Liver (tissue), 8 donors: ENCODE measurements at regions not wholly inside any gene's neighbourhood (a gene's known extent, or its start where the extent isn't known, plus 50 kb on each side); places are given as distances from the start of the nearest gene placed in this dataset.

ENCODE experiments used
- DNase-seq: peaks from one replicate; pipeline ENCODE4 v3.0.0-alpha.2; 2017; ENCODE audit warnings: low spot score
- H3K27ac ChIP-seq, 2 donors: one replicate each; pipeline ENCODE4 v1.7.0; 2013; ENCODE audit warnings: inconsistent platforms in 2 of 2, low read length in 2 of 2, control low read depth in 1 of 2, low read depth in 1 of 2, mild to moderate bottlenecking in 1 of 2
- H3K27me3 ChIP-seq, 4 donors: one replicate each; pipeline versions ENCODE4 v1.6.1 to v1.7.0; 2013; ENCODE audit warnings: low read length in 3 of 4, inconsistent platforms in 1 of 4, mild to moderate bottlenecking in 1 of 4, moderate library complexity in 1 of 4; ENCODE audit not compliant: control insufficient read depth in 4 of 4, insufficient read depth in 4 of 4
- H3K36me3 ChIP-seq, 4 donors: one replicate each; pipeline versions ENCODE4 v1.6.1 to v1.7.0; 2013; ENCODE audit warnings: low read length in 3 of 4, mild to moderate bottlenecking in 3 of 4, low read depth in 1 of 4, moderate library complexity in 1 of 4; ENCODE audit not compliant: control insufficient read depth in 4 of 4, insufficient read depth in 3 of 4
- H3K4me1 ChIP-seq, 4 donors: one replicate each; pipeline versions ENCODE4 v1.6.1 to v1.7.0; 2013; ENCODE audit warnings: low read length in 3 of 4, mild to moderate bottlenecking in 3 of 4, moderate library complexity in 1 of 4; ENCODE audit not compliant: control insufficient read depth in 4 of 4, insufficient read depth in 4 of 4
- H3K4me3 ChIP-seq, 3 donors: one replicate each; pipeline versions ENCODE4 v1.6.1 to v1.7.0; 2013; ENCODE audit warnings: low read length in 3 of 3, control low read depth in 1 of 3, low read depth in 1 of 3, mild to moderate bottlenecking in 1 of 3
- H3K9ac ChIP-seq, 2 donors: one replicate each; pipeline ENCODE4 v1.7.0; 2013; ENCODE audit warnings: low read length in 2 of 2, mild to moderate bottlenecking in 2 of 2, moderate library complexity in 2 of 2, control low read depth in 1 of 2, low read depth in 1 of 2
- H3K9me3 ChIP-seq, 4 donors: one replicate each; pipeline versions ENCODE4 v1.6.1 to v1.7.0; 2013; ENCODE audit warnings: low read length in 3 of 4; ENCODE audit not compliant: control insufficient read depth in 4 of 4
- EGR1 ChIP-seq, 2 donors: IDR thresholded peaks; 2 replicates each; pipeline ENCODE4 v1.6.1; 2016 to 2018; ENCODE audit warnings: antibody characterized with exemption in 2 of 2, low read depth in 2 of 2
- FOXA1 ChIP-seq: IDR thresholded peaks from 2 replicates; pipeline ENCODE4 v1.6.1; 2016; ENCODE audit warnings: antibody characterized with exemption
- FOXA2 ChIP-seq: IDR thresholded peaks from 2 replicates; pipeline ENCODE4 v1.6.1; 2016; ENCODE audit warnings: antibody characterized with exemption
- GABPA ChIP-seq, 2 donors: IDR thresholded peaks in 1 of 2; conservative IDR thresholded peaks in 1 of 2; 2 replicates each; pipeline ENCODE4 v1.6.1; 2016; ENCODE audit warnings: antibody characterized with exemption in 2 of 2, mild to moderate bottlenecking in 1 of 2, moderate library complexity in 1 of 2
- HNF4A ChIP-seq, 2 donors: conservative IDR thresholded peaks; 2 replicates each; pipeline ENCODE4 v1.6.1; 2016; ENCODE audit warnings: antibody characterized with exemption in 2 of 2, mild to moderate bottlenecking in 2 of 2
- HNF4G ChIP-seq: IDR thresholded peaks from 2 replicates; pipeline ENCODE4 v1.6.1; 2016; ENCODE audit warnings: antibody characterized with exemption
- JUND ChIP-seq, 2 donors: IDR thresholded peaks; 2 replicates each; pipeline ENCODE4 v1.6.1; 2016; ENCODE audit warnings: antibody characterized with exemption in 2 of 2
- NR2F2 ChIP-seq: IDR thresholded peaks from 2 replicates; pipeline ENCODE4 v1.6.1; 2016; ENCODE audit warnings: antibody characterized with exemption
- RAD21 ChIP-seq, 2 donors: IDR thresholded peaks; 2 replicates each; pipeline ENCODE4 v1.6.1; 2016; ENCODE audit warnings: antibody characterized with exemption in 2 of 2, mild to moderate bottlenecking in 2 of 2
- RXRA ChIP-seq, 2 donors: IDR thresholded peaks; 2 replicates each; pipeline ENCODE4 v1.6.1; 2017 to 2018; ENCODE audit warnings: antibody characterized with exemption in 2 of 2, mild to moderate bottlenecking in 1 of 2
- SP1 ChIP-seq: IDR thresholded peaks from 2 replicates; pipeline ENCODE4 v1.6.1; 2018; ENCODE audit warnings: antibody characterized with exemption, mild to moderate bottlenecking
- TAF1 ChIP-seq: conservative IDR thresholded peaks from 2 replicates; pipeline ENCODE4 v1.6.1; 2016; ENCODE audit warnings: antibody characterized with exemption, mild to moderate bottlenecking
- YY1 ChIP-seq: IDR thresholded peaks from 2 replicates; pipeline ENCODE4 v1.6.1; 2016; ENCODE audit warnings: antibody characterized with exemption, mild to moderate bottlenecking
- WGBS: extraction: QIAGEN DNeasy Blood & Tissue Kit; methylation state at CpG from one replicate; pipeline ENCODE4 v1.1.7; 2013; 5-methylcytosine and 5-hydroxymethylcytosine counted together
- TF ChIP-seq, protein P1 (sequence below): fragments of 150-350 bp; IDR thresholded peaks from 2 replicates; pipeline ENCODE4 v1.5.1; 2017; ENCODE audit warnings: improper control_type of control experiment, low read depth, low read length; ENCODE audit not compliant: missing input control
- TF ChIP-seq, protein P2 (sequence below): IDR thresholded peaks from 2 replicates; pipeline ENCODE4 v1.6.1; 2016; ENCODE audit warnings: antibody characterized with exemption
- TF ChIP-seq, protein P3 (sequence below): IDR thresholded peaks from 2 replicates; pipeline ENCODE4 v1.6.1; 2016; ENCODE audit warnings: antibody characterized with exemption
- TF ChIP-seq, protein P4 (sequence below): IDR thresholded peaks from 2 replicates; pipeline ENCODE4 v1.6.1; 2016; ENCODE audit warnings: antibody characterized with exemption, mild to moderate bottlenecking
- TF ChIP-seq, protein P5 (sequence below): IDR thresholded peaks from 2 replicates; pipeline ENCODE4 v1.6.1; 2016; ENCODE audit warnings: antibody characterized with exemption
- donor health status: healthy.
- donor health status: healthy.
- donor health status: healthy.
- donor health status: healthy.
- donor health status: healthy.

DNA sequence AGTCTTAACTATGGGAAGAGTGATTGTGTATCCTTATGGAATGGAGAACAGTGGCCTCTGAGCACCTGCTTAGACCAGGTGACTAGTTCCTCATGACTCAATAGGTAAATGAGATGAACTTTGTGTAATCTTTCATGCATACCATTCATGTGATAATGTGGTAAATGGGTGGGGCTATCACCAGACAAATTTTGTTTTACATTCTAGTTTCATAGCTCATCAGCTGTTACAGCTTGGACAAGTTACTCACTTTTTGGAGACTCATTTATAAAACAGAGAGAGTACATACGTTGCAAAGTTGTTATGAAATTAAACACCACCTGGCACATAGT is 103.7 kb upstream of the TGFBR2 start:
- 88% methylated on average over 1 of the region's 1 CpG for WGBS
- TF ChIP-seq, protein P1, sequence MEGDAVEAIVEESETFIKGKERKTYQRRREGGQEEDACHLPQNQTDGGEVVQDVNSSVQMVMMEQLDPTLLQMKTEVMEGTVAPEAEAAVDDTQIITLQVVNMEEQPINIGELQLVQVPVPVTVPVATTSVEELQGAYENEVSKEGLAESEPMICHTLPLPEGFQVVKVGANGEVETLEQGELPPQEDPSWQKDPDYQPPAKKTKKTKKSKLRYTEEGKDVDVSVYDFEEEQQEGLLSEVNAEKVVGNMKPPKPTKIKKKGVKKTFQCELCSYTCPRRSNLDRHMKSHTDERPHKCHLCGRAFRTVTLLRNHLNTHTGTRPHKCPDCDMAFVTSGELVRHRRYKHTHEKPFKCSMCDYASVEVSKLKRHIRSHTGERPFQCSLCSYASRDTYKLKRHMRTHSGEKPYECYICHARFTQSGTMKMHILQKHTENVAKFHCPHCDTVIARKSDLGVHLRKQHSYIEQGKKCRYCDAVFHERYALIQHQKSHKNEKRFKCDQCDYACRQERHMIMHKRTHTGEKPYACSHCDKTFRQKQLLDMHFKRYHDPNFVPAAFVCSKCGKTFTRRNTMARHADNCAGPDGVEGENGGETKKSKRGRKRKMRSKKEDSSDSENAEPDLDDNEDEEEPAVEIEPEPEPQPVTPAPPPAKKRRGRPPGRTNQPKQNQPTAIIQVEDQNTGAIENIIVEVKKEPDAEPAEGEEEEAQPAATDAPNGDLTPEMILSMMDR, result no peak
- TF ChIP-seq, protein P2, sequence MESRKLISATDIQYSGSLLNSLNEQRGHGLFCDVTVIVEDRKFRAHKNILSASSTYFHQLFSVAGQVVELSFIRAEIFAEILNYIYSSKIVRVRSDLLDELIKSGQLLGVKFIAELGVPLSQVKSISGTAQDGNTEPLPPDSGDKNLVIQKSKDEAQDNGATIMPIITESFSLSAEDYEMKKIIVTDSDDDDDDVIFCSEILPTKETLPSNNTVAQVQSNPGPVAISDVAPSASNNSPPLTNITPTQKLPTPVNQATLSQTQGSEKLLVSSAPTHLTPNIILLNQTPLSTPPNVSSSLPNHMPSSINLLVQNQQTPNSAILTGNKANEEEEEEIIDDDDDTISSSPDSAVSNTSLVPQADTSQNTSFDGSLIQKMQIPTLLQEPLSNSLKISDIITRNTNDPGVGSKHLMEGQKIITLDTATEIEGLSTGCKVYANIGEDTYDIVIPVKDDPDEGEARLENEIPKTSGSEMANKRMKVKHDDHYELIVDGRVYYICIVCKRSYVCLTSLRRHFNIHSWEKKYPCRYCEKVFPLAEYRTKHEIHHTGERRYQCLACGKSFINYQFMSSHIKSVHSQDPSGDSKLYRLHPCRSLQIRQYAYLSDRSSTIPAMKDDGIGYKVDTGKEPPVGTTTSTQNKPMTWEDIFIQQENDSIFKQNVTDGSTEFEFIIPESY, result no peak
- TF ChIP-seq FOXA2, result no peak
- no peak for TF ChIP-seq EGR1 (IDR thresholded peaks at IDR 0.05; ENCODE audit: low read depth in 2 of 2)
- no peak for TF ChIP-seq RXRA (IDR thresholded peaks at IDR 0.05)
- Histone ChIP-seq H3K4me3 (no peak overlapping the region), H3K27me3 (no peaks in the 10 kb centered on the region), H3K27ac (no peak overlapping the region), H3K4me1 (peaks cover 0 to 2% (median 0%) of the 10 kb centered on the region in 4 donors), H3K9ac (no peak overlapping the region), H3K36me3 (no peaks in the 10 kb centered on the region), H3K9me3 (no peaks in the 10 kb centered on the region)
- DNase-seq, result no peak

DNA sequence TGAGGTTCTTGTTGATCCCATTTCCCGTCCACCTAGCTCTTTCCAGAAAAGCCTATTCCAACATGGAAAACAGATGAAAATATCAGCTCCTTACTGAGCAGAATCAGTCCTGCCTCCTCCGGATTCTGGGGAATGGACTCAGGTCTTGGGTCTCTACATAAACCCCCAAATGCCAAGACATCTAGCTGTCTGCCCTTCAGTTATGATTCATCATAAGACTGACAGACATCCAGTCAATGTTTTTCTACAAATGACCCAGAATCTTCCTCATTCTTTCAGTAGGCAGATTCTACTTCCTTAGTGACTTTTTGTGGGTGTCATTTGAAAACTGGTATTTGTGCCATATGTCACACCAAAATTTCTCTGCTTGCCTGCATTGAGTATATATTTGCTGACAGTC is 103.0 kb upstream of the TGFBR2 start:
- 96% methylated on average over 2 of the region's 2 CpGs for WGBS
- Histone ChIP-seq H3K9ac (no peak overlapping the region), H3K36me3 (no peaks in the 10 kb centered on the region), H3K9me3 (no peaks in the 10 kb centered on the region), H3K4me1 (peaks cover 0 to 2% (median 0%) of the 10 kb centered on the region in 4 donors), H3K27me3 (no peaks in the 10 kb centered on the region), H3K27ac (no peak overlapping the region), H3K4me3 (no peak overlapping the region)
- DNase-seq, result no peak
- TF ChIP-seq HNF4A (conservative IDR thresholded peaks at IDR 0.05) (no peak), TAF1 (no peak), FOXA2 (no peak), GABPA (IDR thresholded peaks at IDR 0.05 in 1 of 2, conservative IDR thresholded peaks at IDR 0.05 in 1 of 2) (no peak), JUND (IDR thresholded peaks at IDR 0.05) (no peak), FOXA1 (no peak), SP1 (no peak), RXRA (IDR thresholded peaks at IDR 0.05) (no peak), YY1 (no peak), NR2F2 (no peak), RAD21 (IDR thresholded peaks at IDR 0.05) (no peak), HNF4G (no peak), EGR1 (IDR thresholded peaks at IDR 0.05; ENCODE audit: low read depth in 2 of 2) (no peak)
- TF ChIP-seq, protein P3, sequence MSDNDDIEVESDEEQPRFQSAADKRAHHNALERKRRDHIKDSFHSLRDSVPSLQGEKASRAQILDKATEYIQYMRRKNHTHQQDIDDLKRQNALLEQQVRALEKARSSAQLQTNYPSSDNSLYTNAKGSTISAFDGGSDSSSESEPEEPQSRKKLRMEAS, result no peak
- TF ChIP-seq, protein P1, result no peak
- TF ChIP-seq, protein P4, sequence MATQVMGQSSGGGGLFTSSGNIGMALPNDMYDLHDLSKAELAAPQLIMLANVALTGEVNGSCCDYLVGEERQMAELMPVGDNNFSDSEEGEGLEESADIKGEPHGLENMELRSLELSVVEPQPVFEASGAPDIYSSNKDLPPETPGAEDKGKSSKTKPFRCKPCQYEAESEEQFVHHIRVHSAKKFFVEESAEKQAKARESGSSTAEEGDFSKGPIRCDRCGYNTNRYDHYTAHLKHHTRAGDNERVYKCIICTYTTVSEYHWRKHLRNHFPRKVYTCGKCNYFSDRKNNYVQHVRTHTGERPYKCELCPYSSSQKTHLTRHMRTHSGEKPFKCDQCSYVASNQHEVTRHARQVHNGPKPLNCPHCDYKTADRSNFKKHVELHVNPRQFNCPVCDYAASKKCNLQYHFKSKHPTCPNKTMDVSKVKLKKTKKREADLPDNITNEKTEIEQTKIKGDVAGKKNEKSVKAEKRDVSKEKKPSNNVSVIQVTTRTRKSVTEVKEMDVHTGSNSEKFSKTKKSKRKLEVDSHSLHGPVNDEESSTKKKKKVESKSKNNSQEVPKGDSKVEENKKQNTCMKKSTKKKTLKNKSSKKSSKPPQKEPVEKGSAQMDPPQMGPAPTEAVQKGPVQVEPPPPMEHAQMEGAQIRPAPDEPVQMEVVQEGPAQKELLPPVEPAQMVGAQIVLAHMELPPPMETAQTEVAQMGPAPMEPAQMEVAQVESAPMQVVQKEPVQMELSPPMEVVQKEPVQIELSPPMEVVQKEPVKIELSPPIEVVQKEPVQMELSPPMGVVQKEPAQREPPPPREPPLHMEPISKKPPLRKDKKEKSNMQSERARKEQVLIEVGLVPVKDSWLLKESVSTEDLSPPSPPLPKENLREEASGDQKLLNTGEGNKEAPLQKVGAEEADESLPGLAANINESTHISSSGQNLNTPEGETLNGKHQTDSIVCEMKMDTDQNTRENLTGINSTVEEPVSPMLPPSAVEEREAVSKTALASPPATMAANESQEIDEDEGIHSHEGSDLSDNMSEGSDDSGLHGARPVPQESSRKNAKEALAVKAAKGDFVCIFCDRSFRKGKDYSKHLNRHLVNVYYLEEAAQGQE, result no peak
- TF ChIP-seq, protein P2, result no peak
- TF ChIP-seq, protein P5, sequence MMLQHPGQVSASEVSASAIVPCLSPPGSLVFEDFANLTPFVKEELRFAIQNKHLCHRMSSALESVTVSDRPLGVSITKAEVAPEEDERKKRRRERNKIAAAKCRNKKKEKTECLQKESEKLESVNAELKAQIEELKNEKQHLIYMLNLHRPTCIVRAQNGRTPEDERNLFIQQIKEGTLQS, result no peak
